M059J (cell line): ENCODE measurements at regions not wholly inside any gene's neighbourhood (a gene's known extent, or its start where the extent isn't known, plus 50 kb on each side); places are given as distances from the start of the nearest gene placed in this dataset.

ENCODE experiments used
- DNase-seq: peaks from one replicate; pipeline ENCODE4 v3.0.0-alpha.2; 2012; ENCODE audit warnings: low read depth

DNA sequence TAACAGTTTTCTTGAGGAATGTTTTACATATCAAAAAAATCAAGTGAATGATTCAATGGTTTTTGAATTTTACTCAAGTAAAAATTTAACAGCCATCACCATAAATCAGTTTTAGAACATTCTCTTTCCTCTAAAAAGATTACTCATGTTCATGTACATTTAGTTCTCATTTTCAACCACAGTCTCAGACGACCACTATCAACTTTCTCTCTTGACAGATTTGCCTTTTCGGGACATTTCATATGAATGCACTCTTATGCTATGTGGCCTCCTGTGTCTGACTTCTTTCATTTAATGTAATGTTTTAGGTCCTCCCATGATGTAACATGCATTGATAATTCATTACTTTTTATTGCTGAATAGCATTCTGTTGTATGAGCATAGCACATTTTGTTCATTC, 309.3 kb upstream of the PLSCR5 start:
- DNase-seq = no peak

DNA sequence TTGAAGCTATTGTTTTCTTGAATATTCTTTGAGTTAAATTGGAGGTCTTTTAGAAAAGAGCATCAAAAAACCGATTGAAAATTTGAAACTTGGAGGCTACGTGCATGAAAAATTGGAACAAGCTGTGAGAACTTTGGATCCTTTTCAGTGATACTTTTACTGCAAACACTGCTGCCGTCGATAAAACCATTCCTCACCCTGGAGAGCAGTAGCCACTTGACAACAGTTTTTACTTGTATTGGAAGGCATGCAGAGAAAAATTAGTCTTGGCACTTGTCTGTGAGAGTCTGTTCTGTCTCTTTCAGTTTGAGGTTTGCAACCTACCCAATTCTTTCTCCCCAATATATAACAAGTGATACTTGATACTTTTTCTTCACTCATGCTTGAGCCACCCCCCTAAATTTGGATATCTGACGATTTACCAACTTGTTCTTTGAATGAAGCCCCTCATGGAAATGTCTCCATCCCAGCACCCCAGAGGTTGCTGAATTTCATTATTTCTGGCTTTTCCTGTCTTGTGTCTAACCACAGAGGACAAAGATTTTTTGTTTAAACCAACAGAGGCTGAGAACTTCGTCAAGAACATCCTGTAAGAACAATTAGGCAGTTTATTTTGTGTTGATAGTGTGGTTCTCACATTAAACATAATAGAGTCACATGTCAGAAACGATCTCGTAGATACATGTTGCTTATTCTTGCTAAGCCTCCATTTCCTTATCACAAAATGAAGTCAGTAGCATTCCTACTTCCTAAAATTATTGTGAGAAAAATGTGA, 307.3 kb upstream of the PLSCR5 start:
- no peak for DNase-seq

DNA sequence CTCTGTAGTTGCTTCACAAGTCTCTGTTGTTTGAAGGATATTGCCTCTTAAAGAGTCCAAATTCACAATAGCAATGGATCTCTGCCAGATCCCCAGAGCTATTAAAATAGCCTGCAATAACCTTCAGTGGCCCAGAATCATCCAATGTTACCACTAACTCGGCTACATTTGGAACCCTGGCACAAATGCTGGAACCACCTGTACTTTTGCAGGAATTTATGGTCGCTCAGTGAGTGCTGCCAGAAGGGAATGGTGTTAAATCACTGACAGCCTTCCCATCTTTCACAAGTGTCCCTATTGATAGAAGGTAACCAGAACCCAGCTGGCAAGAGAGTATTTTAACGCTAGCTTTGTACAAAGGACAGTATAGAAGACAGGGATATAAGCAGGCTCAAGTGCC, 298.8 kb upstream of the PLSCR5 start:
- DNase-seq = no peak

DNA sequence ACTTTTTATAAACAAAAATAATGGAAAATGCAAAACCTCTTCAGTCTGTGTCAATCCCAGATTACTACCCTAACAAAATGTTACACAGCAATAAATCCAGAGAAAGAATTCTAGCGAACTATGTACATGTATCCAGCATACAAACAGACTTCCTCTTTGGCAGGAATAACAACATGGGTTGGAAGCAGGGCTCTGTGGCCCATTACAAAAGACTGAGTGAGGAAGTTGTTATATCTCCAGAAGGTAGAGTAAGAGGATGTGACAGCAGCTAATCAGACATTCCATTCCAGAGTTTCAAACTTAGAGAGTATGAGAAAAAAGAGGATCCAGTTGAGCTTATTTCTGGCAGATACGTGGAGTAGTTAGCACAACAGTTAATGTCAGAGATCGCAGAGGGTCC, 294.0 kb upstream of the PLSCR5 start:
- DNase-seq = no peak

DNA sequence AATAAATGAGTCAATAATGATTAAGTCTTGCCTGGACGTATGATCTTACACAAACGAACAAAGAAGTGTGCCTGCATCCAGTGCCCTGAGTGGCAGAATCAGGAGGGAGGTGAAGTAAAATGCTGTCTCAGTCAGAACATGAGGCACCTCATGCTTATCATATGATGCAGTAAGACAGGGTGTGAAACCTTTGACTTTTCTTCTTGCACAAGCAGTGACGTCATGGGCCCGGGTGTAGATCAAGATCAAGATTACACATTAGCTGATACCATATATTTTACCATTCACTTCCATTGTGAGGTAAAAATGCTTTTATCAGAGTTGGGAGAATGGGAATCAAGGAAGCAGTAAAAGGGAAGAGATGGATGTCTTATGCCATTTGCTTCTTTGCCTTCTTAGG, 291.6 kb upstream of the PLSCR5 start:
- no peak for DNase-seq

DNA sequence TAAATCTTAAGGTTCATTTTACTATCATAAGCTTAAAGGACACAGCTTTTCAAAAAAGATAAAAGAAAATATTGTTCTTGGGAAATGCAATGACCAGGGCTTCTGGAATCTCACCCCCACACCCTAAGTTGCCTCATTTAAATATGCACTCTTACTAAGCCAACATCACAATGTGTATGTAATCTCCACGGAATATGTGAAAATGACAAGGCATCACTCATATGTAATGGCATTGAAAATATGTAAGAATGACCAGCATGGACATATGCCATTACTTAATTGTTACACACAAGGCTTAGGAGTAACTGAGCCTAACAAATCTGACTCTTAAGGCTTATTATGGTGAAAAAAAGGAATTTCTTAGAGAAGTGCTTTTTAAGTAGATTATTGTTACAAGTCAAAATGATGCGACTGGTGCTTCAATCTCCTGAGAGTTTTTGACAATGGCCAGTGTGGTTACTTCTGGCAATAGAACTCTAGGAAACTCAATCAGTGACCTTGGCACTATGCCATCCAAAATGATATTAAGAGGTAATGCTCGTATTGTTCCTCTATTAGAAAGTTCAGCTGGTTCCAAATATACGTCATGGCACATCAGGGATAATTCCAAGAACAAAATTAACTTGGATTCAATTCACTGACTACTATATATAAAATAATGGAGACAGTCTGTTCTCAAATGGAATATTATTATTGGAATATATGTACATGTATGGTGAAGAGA, 290.0 kb upstream of the PLSCR5 start:
- DNase-seq = peak; percentile 7

DNA sequence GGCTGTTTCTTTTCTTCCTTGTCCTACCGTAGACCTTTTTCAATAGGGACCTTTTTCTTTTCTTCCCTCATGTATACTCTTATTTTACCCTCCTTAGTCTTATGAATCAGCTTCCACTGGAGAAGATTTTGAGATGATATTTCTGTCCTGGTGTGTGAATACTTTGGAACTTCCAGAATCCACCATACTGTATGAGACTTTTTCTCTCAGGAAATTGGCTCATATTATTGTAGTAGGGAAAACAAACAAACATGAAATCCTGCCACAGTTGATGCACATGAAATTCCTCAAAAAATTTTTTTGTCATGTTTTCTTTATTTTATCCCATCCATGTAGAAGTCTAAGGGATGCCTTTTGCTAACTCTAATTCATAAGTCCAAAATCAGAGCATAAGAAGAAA, 289.3 kb upstream of the PLSCR5 start:
- no peak for DNase-seq

DNA sequence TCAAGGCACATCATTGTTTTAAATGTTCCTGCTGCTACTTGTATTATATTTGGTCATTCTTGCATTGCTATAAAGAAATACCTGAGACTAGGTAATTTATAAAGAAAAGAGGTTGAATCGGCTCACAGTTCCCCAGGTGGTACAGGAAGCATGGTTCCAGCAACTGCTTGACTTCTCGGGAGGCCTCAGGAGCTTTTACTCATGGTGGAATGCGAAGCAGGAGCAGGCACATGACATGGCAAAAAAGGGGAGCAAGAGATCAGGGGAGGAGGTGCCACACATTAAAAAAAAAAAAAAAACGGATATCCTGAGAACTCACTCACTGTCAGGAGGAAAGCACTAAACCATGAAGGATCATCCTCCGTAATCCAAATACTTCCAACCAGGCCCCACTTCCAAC, 286.9 kb upstream of the PLSCR5 start:
- no peak for DNase-seq

DNA sequence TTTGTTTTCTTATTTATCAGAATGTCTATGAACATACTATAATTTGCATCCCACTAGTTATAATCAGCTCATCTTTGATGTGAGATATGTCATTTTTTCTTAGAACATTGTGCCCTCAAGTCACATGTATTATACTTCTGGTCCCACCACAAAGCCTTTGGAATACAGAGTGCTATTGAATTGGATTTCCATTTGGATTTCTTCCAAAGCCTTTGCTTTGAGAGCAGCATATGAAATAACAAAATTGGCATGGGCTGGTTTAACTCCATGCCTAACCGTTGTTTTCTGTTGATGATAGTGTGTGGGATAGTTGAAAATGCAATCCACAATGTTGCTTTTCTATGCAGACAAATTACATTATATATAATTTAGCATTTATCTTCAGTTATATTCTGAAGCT, 284.5 kb upstream of the PLSCR5 start:
- no peak for DNase-seq

DNA sequence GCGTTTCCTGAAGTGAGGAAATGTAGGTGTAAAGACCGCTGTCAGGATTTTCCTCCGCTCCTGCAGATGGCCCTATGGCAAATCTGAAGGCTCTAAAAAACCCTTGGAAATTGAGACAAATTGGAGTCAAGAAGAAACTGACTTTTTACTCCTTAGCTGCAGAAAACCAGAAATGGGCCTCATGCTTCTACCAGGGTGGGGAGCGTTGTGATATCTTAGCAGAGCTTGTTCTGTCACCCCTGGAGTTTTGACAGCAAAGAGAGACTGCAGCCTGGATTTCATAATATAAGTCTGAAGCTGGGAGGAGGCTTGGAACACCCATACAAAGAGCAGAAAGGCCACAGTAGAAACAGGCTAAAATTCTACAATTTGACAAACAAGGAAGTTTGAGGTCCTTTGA, 283.0 kb upstream of the PLSCR5 start:
- DNase-seq = no peak

DNA sequence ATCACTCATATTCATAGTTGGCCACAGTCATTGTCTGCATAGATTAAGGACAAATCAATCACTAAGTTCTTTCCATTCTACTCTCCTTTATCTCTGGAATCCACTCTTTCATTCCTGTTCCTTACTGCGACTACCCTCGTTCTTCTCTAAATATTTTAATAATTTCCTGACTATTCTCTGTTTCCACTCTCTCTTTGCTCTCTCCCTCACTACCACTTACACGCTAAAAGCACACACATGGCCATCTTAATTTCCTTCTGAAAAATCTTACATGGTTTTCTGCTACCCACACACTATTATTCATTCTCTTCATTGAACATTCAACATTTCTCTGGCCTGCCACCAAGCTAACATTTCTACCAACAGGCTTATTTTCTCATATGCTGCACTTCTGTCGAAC, 279.6 kb upstream of the PLSCR5 start:
- no peak for DNase-seq

DNA sequence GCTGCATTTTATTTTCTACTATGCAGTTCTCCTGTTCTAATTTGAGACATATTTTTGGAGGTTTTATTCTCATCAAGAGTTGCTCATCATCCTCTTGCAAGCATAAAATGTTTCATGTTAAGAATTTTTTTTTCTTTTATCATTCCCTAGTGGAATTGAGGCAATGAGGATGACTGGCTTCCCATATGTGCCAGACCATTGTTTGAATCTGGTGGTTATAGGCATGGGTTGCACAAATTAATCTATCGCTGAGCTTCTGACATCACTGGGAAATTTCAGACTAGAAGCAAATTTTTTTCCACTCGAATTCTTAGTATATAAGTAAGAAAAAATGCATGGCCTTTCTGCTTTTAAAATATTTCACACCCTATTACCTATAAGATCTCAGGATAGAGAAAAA, 279.1 kb upstream of the PLSCR5 start:
- no peak for DNase-seq

DNA sequence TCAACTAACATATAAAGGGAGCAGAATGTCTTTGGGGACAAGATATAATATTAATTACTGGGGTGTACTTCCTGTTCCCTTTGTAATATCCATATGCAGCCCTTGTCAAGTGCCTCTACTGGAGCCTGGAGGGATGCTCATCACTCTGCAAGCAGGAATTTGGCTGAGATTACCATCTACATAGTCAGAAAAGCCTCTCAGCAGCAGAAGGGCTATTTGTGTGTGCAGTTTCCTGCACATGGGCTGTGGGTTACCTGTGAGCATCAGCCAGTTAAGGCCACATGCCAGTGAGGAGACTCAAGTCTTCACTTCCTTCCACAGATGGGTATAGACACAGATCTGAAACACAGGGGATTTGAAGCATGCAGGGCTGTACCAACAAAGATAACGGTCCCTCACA, 278.1 kb upstream of the PLSCR5 start:
- no peak for DNase-seq

DNA sequence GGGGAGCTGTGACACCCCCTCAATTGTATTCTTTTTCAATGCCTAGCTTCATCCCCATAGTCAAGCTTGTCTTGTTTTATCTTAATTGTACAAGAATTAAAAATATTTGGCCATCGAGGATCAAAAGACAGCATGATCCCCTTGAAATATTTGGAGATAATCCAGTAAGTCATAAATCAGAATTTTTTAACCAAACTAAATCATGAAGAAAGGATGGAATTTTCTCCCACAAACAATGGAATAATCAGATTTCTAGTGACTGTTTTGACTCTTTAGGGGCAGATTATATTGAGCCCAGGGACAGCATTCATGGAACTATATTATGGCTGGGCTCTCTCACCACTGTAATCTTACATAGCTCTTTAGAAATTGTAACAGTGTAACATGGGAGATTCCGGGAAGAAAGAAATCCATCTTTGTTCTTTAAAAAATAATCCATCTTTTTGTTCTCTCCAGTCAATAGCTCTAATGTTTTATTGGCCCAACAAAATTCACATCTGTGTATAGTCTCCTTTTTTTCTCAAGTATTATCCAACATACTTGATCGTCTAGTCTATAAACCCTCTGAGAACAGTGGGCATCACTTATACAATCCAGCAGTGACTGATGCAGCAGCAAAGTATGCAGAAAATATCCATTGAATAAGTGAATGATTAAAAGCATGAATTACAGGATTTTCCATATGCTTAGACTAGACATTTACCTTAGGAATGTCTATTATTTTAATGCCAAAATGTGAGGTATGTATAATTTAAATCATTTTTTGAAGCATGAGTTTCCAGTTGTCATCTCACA, 277.0 kb upstream of the PLSCR5 start:
- DNase-seq = no peak

DNA sequence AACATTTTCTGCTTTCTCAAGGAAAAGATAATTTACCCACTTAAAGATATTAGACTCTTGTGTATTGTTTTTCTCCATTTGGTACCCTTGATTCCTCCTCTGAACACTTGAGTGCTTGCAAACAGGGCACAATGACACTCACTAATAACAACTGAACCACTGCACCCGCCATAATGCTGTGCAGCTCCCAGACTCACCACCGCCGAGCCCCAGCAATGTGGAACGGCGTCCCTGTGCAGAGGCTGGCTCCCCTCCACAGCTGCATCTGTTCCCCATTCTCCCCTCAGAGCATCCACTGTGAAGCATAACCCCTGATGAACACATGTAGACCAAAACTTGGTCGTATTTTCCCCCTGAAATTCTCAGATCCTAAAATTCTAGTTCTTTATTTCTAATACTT, 276.2 kb upstream of the PLSCR5 start:
- no peak for DNase-seq

DNA sequence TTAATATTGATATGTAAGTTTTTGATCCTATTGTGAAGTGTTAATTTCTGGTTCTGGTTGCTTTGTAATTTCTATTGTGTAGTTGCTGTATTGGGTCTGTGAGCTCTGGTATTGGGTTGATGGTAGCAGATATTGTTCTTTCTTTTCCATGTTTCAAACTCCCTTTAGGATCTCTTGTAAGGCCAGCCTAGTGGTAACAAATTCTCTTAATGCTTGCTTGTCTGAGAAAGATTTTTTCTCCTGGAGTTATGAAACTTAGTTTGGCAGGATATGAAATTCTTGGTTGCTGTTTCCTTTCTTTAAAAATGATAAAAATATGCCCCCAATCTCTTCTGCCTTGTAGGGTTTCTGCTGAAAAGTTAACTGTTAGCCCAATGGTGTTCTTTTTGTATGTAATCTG, 268.6 kb upstream of the PLSCR5 start:
- no peak for DNase-seq

DNA sequence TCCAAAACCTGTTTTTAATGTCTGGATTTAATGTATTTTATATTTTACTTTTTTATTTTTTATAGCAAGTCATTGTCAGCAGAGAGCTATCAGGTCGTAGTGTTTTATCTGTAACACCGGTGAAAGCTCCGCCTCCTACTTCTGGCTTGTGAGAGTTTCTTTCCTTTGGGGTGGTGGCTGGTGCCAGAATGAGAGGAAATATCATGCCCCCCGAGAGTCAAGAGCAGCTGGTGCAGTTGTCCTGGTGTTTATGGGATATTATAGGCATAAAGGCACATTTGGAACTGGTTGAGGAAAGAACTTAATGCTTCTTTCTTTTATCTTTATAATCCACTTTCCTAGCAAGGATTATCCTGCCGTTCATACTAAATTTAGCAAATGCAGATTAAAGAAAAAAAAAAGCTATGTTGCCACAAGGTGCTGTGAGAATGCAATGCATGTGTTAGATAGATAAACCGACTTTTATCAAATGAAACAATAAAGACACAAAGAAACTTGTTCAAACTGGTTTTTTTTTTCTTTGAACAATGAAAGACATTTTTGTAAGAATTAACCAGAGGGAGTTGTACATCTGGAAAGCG, 260.1 kb upstream of the PLSCR5 start:
- no peak for DNase-seq

DNA sequence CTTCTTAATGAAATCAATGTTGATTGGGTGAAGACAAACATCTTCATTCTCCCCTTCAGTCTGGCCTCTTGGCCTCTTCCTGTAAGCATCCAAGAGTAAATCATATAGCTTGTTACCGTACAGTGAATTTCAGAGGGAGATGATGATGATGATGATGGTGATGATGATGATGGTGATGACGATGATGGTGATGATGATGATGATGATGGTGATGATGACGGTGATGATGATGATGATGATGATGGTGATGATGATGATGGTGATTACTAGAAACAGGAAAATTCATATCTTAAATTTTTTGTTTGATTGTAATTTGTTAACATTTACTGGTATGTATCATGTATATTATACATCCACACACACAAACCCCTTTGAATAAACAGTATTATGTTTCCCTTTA, 256.1 kb upstream of the PLSCR5 start:
- no peak for DNase-seq

DNA sequence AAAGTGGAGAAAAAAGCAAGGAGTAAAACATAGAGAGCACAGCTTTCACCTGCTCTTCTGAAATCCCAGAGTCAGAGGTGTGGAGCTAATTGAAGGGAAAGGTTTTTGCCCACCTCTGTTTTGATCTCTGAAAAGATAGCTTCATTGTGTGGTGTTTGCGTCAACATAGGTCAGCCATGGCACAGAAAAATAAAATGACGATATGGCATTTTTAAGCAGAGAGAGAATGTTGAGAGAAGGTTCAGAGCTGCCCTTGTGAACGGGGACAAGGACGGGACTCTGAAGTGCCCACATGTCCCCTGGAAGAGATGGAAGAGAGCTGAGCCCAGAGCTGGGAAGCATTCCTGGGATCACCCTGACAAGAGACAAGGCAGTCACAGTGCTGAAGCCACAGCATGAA, 249.4 kb upstream of the PLSCR5 start:
- DNase-seq = no peak

DNA sequence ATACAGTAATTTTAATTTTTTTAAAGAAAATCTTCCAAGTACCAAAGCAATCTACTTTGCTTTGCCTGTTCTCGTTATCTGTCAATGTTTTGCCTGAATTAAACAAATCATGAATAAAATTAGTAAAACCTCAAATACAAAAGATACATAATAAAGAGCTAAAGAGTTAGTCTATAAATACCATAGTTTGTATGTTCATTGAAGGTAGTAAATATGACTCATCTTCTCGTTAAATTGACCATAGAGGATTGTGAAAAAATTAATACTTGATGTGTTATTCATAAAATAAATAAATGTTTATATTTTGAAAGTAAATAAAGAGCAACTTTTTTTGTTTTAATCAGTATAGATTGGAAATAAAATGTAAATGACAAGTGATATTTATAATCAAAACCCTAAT, 246.5 kb upstream of the PLSCR5 start:
- DNase-seq = no peak

DNA sequence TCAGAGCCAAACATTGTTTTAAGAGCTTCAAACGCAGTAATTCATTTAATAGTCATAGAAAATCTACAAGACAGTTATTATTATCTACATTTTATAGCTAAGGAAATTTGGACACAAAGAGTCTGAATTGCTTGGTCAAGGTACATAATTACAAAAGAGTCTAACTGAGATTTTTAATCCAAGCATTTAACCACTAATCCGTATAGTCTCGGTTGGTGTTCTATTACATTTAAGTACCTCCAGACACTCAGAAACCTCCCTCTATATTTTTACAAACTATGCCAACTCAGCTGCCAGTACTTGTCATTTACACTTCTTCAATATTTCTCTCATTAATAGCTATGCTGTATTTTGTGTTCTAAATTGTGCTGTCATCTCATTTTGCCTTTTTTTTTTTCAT, 240.2 kb upstream of the PLSCR5 start:
- no peak for DNase-seq

DNA sequence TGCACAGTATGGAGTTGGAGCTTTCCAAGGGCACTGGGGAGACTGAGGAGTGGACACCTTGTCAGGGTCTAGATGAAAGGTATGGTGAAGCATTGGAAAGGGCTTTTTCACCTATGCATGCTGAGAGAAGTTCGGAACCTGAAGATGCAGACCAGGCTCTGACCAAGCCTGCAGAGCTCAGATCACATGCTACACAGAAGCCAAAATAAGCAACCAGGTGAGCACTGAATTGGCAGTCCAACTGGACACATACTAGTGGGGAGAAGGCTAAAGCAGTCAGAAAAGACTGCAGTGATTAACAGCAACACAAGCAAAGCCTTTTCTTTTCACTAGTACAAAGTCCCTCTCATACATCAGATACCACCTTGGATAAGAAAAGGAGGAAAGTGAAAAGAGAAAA, 238.3 kb upstream of the PLSCR5 start:
- no peak for DNase-seq
